ENCODE measurements at regions not wholly inside any gene's neighbourhood (a gene's known extent, or its start where the extent isn't known, plus 50 kb on each side); places are given as distances from the start of the nearest gene placed in this dataset.
"Not testable (repeated sequence)": the region's sequence is repeated elsewhere in the genome, so short reads cannot be mapped to it uniquely, and the experiment has no call there.

DNA sequence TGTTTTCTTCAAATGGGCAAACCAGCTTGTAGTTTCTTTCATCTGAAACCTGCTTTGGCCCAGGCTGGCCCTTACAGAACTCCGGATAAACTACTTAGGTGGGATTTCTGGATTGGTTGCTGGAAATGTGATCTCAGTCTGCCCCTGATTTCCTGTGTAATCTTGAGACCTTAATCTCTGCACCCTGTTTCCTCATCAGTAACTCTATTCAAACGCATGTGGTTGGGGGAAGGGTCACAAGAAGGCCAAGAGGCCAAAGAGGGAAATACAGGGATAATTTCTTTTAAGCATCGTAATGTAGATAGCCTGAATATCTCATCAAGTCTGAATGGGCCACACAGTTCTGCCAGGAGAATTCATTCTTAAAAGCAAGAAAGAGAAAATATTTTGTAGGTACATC is 483.6 kb downstream of the LTN1 start:
- no peak for DNase-seq

DNA sequence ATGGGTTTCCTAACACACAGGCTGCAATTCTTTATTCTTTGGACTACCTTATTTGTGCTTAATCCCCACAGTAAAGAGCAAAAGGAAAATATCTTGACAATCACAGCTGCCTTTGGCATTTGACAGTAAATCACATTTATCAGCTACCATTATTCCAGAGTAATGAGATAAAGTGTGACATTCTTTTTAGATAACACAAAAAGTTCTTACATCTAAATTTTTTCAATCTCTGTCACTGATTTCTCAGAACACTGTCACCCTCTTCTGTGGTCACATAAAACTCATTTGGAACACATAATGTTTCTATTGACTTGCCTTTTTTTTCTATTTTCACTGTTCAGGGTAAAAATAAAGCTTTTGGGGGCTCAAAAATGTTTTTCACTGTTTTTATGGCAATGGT is 484.6 kb downstream of the LTN1 start:
- no peak for DNase-seq

DNA sequence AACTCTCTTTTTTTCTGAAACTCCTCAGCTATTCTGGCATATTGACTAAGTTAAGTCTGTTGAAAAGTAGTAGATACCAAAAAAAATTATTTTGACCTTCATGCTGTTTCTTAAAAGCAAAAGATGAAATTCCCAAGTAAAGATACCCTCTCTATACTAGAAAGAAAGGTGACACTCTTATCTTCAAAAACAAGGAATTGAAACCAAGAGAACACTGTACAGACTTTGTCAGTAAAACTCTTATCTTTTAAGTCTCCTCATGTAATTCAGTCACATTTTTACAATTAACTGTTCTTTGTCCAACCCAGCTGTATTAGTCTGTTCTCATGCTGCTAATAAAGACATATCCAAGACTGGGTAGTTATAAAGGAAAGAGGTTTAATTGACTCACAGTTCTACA is 496.2 kb downstream of the LTN1 start:
- DNase-seq, result no peak

DNA sequence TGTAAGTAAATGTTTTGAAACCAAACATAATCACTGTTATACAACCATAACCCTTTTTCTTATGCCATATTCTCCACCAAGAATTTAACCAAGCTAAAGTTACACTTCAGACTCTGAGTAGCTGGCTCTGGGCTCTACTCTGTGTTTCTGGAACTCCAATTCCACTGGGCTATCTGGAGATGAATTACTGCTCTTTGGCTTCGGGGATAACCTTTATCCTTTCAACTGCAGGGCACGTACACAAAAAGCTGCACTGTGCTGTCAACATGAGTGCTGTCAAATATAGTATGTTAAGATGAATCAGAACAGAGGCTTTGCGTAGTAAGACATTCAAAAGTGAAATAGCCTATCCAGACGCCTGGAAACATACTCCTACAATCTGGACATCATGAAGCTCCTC is 500.6 kb downstream of the LTN1 start:
- no peak for DNase-seq

DNA sequence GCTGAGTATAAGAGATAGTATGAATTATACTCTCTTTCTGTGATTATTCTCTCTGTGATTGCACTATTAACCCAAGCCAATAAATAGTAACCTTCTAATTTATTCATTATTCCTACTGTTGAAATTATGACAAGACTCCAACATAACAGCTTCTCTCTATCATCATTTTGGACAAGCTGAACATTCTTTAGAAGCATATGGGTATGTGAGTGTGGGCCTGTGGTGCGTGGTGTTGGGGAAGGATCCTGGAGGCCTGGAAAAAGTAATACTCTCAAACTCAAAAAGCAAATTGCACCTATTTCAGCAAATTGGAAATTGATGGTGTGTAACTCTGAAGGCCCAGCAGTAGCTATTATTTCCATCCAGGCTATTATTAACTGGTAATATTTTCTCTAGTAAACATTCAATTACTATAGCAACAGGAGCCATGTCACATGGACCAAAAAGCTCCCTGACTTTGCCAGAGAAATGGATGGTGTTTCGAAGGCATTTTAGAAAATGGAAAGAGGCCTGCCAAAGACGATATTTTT is 502.8 kb downstream of the LTN1 start:
- no peak for DNase-seq

DNA sequence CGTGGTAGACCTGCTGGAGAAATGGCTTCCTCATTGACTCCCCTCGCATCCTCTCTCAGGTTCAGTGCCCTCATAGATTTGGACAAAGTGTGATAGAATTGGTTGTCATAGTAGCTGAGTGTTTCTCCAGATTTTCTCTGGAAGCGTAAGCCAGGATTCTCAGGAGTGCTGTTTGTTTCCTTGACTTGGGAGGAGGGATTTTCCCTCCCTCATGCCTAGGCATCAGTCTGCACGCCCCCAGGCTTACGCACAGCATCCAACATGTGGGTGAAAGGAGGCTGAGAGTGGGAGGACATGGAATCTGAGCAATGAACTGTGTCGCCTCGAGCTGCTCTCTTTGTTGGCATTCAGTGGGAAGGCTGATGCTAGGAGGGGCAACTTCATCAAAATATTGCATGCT is 503.5 kb downstream of the LTN1 start:
- no peak for DNase-seq

DNA sequence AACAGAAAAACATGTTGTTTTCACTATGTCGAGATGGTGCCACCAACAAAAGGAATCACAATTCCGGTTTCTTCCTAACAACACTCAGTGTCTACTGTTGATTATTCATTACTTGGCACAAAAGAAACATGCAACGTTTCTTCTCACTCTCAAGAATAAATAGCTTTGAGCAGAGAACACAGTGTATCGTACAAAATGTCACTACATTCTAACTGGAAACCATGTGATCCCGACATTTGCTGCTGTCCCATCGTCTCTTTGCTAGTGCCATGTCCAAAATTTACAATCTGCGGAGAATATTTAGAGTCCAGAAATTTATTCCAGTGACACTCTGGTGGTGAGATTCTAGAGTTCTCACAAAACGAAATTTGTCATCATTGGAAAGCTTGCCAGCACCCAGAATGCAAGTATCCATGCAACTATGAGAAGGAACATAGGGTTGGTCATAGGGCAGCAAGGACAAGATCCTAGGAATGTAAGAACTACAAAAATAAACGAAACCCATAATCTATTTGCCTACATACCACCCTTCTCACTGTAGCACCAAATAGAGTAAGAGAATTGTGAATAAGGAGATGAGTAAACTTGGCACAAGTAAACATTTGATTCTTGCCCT is 505.1 kb downstream of the LTN1 start:
- no peak for DNase-seq

DNA sequence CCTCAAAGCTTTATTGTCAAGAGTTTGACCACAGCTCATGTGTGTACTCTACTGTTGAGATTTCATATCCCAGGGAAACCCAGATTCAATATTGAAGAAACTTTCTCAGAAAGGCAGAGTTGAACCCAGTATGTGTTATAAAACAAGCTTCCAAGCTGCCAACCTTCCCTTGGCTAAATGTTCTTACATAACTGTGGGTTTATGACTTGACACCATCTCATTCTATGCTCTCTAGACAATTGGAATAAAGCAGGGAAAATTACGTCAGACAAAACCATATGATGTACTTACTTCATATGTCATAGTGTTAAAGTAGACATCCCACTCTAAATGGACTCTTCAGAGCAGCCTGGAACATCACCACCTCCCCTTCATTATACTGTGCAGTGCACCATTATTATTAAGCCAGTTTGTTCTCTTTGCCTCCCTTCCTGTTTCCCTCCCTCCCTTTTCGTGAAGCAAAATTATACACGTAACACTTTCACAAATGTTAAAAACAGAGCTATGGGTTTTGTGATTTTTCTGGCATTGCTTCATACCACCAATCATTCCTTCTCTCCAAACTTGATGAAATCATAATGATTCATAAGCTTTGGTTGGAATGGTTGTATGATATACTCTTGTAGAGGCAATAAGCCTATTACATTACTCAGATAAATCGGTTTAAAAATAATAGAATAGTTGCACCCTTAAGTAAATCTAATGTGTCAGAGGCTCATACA is 507.2 kb downstream of the LTN1 start:
- DNase-seq, result no peak

DNA sequence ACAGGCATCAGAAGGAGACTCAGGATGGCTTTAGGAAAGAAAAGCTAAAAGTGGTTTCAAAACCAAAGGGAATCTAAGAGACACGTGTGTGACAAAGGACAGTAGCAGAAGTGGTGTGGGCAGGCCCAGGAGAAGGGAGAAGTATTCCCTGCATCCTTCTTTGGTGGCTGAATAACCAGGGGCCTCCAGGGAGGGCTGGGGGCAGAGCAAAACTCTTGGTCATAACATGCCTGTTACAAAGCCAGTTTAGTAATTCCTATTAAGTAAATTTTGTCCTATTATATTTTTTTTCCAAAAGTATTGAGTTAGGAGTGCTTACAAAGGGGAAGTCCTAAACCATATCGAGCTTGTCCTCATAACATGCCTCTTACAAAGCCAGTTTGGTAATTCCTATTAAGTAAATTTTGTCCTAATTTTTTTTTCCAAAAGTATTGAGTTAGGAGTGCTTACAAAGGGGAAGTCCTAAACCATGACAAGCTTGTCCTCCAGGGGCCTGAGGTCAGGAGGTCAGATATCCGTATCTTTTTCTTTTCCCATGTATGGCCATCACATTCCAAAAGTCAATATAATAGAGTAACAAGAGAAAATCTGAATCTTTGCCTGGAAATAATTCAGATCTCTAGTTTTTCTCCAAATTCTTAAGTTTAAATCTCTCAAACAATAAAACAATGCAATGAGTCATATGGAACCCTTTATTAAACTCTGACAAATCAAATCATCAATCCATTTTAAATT is 509.2 kb downstream of the LTN1 start:
- no peak for DNase-seq

DNA sequence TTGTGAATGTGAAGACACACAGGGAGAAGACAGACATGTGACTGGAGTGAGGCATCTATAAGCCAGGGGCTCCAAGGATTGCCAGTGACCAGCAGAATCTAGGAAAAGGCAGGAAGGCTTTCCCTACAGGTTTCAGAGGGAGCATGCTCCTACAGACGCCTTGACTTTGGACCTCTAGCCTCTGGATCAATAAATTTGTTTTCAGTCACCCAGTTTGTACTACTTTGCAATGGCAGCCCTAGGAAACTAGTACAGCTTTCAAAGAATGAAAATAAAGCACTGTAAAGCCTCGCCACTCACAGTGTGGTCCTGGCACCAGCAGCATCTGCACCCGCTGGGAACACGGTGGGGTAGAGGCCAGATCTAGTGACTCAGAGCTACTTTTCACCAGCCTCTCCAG is 510.0 kb downstream of the LTN1 start:
- no peak for DNase-seq

DNA sequence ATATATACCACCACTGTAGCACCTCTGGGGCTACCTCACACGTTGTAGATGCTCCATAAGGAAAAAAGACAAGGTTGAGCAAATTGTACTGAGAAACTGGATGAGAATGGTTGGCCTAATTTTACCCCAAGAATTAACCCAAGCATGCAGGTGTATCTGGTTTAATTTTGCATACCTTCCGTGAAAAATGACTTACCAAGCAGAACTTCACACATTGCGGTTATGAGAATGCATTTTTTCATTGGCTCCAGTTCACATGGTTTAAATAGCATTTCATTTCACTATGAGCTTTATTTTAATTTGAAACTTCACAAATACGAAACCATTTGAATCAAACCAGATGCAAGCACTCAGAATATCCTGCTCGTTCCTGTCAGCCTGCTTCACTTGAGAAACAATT is 512.2 kb downstream of the LTN1 start:
- no peak for DNase-seq

DNA sequence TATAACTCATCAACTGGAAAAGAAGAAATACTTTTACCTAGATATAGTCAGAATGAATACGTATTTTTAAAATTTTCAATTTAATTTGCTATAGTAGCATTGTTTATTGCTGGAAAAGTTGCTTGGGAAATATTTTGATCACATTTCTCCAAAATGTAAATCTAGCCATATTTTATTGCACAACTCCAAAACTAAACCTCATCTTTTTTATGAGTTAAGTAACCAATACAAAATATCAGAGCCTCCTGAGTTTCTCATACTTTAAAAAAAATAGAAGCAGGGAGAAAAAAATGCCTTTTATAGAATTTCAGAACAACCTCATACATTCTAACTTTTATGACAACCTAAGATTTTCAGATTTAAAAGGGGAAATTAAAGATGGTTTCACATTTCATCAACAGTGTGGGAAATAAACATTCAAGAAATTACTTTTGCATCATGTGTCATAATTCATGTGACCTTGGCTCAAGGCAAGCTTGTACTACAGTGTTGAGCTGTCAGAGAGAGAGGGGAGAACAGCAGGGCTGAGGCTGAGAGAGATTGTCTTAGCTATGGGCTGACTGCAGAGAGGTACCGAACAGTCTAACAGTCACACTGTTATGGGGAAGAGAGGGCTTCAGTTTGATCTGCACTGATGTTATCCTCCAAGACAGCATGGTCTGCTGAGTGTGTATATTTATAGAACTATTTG is 519.0 kb downstream of the LTN1 start:
- DNase-seq, result no peak

DNA sequence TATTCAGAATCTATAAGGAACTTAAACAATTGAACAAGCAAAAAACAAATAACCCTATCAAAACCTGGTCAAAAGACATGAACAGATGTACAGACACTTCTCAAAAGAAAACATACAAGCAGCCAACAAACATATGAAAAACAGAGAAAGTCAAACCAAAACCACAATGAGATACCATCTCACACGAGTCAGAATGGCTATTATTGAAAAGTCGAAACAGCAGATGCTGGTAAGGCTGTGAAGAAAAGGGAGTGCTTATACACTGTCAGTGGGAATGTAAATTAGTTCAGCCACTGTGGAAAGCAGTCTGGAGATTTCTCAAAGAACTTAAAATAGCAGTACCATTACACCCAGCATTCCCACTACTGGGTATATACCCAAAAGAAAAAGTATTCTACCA is 520.1 kb downstream of the LTN1 start:
- DNase-seq, result not testable (repeated sequence)

DNA sequence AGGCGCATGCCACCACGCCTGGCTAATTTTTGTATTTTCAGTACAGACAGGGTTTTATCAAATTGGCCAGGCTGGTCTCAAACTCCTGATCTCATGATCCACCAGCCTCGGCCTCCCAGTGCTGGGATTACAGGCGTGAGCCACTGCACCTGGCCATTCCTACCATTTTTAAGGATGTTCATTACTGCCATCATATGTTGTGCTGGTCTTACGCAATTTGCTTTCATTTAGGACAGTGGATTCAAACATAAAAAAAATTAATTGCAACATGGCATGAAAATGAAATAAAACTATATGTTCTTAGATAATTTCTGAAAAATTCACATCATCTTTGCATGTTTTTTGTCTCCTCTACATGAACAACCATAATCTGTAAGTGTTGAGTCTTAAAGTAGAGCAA is 527.7 kb downstream of the LTN1 start:
- DNase-seq, result no peak

DNA sequence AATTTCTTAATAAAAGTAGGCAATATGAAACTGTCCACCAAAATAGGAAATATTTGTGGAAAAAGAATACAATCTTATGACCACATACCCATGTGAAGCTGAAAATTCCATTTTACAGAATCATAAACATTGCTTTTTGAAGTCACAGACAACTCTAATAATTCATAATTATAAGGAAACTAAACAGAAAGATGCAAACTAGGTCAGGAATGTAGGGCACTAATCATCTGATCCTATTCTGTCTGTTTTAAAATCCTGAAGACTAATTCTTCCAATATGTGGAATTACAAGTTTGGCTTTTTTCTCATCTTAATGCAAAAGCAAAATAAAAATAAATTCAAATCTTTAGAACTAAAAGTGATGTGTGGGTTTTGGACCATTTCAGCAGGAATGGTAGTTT is 528.6 kb downstream of the LTN1 start:
- no peak for DNase-seq

DNA sequence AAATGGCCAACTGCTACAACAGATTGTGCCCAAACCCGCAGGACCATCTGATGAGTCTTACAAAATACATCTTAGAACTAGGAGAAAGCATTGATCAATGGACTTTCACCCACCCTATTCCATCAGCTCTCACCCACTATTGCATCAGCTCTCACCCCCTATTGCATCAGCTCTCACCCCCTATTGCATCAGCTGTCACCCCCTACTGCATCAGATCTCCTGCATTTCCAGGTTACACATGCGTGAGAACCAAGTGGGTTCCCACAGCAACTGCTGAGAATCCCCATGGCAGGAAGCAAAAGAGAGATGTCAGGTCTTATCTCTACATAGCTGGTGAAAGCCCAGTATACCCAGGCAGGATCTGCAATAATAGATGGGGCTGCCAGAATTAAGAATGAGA is 533.5 kb downstream of the LTN1 start:
- DNase-seq, result no peak

DNA sequence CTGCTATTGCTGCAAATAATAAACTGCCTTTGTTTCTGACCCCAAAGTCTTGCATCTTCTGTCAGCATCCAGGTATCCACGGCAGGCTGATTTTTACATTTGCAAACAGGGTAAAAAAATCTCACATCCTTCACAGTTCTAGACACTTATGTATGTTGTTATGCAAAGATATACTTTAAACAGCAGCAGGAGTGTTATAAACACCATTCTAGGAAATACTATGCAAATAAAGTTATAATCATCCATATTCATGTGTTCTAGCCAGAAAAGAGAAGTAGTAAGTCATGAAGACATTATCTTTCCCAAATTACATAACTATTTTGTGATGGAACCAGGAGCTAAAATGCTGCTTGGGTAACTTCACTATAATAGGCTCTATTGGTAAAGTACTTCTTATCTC is 534.2 kb downstream of the LTN1 start:
- no peak for DNase-seq

DNA sequence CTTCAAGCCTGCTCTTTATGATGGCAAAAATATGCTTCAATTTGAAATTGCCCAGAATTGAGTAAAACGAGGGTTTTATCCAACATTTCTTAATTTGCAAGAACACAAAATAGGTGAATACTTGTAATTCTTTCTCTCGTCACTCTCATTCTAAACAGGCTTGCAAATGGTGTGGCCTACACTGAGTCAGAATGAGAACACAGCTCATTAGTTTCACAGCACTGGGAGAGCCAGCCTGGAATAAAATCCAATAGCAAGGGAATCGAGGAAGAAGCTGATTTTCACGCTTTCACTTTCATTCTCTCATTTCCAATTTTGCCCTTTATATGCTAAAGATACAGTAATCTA is 537.5 kb downstream of the LTN1 start:
- DNase-seq, result no peak

DNA sequence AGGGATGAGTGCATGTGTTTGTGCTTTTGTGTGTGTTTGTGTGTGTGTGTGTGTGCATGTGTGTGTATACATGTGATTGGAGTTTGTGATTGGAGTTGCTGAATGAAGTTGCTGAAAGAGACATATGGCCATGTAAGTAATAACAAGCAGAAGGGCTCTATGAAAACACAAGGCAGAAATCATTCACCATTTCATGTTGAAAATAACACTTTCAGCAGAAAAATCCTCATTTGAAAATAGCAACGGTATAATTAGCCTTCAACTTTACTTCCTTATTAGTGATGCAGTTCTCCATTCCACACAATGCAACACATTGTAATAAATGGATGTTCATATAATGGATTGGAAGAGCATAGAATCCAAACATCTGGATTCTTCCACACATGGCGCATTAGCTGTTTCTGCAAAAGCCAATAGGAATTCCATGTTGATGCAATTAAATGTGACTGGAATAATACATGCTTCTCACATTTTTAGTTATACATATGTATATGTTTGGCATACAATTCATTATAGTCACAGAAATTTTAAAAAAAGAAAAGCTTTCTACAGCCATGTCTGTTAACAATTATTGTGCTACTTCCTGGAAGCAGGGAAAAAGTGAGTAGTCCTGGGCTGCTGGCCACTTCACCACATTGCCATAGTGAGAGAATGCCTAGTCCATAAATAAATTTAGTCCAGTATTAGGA is 538.0 kb downstream of the LTN1 start:
- DNase-seq, result no peak

DNA sequence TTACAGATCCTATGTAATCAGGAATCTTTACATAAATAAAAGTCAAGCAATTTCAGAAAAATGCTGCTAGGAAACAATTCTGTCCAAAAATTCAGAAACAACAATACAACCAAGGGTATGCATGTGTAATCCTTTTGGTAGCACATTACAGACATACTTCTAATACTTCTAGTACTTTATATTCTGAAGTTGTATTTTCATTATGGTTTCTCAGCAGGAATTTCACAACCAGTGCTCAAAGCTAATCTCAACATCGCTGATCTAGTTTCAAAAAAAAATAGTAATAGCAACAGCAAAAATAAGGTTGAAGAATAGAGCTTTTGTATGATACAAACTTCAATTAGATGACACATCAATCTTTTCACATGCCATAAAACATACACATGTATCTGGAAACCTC is 545.2 kb downstream of the LTN1 start:
- no peak for DNase-seq

DNA sequence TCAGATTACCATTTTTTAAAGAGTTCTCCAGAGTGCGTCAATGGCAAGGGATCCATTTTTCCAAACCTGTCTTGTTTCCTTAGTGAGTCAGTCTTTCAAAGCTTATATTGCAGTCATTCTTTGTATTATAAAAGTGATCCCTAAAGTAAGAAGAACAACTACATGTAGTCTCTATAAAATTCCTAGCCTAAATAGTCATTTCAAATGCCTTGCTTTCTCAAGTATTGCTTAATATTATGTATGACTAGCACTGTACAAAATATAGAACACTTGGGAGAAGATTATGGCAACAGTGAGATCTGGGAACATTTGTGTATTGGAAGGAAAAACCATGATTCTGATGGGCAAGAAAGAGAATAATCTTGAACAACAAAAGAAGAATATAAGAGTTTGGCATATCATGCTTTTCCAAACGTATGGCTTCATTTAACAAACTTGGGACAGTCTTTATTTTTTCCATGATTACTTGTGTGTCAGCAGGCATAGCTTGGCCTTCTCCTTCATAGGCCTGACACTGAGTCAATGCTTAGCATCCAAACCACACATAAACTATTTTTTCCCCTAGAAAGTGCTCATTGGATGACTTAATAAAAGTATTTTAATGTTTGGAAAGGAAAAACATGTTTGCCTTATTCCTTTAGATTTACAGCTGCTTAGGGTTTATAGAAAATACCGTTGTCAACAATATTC is 547.4 kb downstream of the LTN1 start:
- no peak for DNase-seq

DNA sequence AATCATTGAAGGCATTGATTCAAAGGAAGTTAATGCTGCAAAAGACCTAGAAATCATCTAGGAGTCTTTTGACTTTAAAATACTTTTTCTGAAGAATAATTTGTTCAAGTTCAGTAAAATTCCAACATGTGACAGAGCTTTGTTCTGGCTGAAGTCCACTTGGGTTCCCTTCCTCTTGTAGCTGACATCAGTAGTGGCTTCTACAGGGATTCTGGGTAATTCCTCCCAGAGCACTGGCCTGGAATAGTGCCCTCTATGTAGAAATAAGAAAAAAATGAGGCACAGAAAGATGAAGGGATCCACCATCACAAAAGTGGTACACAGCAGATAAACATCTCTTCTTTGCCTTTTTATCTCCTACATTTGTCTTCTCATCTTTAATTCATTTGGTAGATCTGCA is 548.1 kb downstream of the LTN1 start:
- no peak for DNase-seq

Data from right forelimb (tissue), 1 donor.